Skeletal muscle tissue (tissue), 3 donors: ENCODE measurements at regions not wholly inside any gene's neighbourhood (a gene's known extent, or its start where the extent isn't known, plus 50 kb on each side); places are given as distances from the start of the nearest gene placed in this dataset.
"Not testable (repeated sequence)": the region's sequence is repeated elsewhere in the genome, so short reads cannot be mapped to it uniquely, and the experiment has no call there.

Experiments used
- H3K27ac ChIP-seq: one replicate; pipeline ENCODE4 v1.7.0; 2013; ENCODE audit warnings: mild to moderate bottlenecking, low read depth, low read length, inconsistent platforms
- H3K27me3 ChIP-seq, 3 donors: one replicate each; pipeline ENCODE4 v1.7.0; 2013; ENCODE audit warnings: low read length in 3 of 3; ENCODE audit not compliant: control insufficient read depth in 3 of 3, insufficient read depth in 3 of 3
- H3K36me3 ChIP-seq, 3 donors: one replicate each; pipeline ENCODE4 v1.7.0; 2013; ENCODE audit warnings: low read length in 3 of 3; ENCODE audit not compliant: control insufficient read depth in 3 of 3, insufficient read depth in 3 of 3
- H3K4me1 ChIP-seq, 3 donors: one replicate each; pipeline ENCODE4 v1.7.0; 2013; ENCODE audit warnings: low read length in 3 of 3, mild to moderate bottlenecking in 3 of 3; ENCODE audit not compliant: control insufficient read depth in 3 of 3, insufficient read depth in 3 of 3
- H3K4me3 ChIP-seq, 3 donors: one replicate each; pipeline ENCODE4 v1.7.0; 2013; ENCODE audit warnings: low read length in 3 of 3
- H3K9ac ChIP-seq, 3 donors: one replicate each; pipeline ENCODE4 v1.7.0; 2013; ENCODE audit warnings: low read length in 3 of 3, mild to moderate bottlenecking in 3 of 3, moderate library complexity in 2 of 3, low read depth in 1 of 3
- H3K9me3 ChIP-seq, 3 donors: one replicate each; pipeline ENCODE4 v1.7.0; 2013; ENCODE audit warnings: low read length in 3 of 3; ENCODE audit not compliant: control insufficient read depth in 3 of 3
- donor health status: Osteomylitis.

DNA sequence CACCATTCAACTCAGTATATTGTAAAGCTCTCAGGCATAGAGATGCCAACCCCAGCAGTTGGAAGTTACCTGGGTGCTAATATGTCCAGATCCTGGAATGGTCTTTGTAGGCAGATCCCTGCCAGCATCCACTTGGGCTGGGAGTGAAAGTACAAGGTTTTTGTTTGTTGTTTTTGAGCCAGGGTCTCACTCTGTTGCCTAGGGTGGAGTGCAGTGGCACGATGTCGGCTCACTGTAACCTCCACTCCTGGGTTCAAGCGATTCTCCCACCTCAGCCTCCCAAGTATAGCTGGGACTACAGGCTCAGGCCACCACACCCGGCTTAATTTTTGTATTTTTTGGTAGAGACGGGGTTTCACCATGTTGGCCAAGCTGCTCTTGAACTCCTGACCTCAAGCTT, 177.6 kb downstream of the IRF8 start:
- peaks cover 50 to 72% (median 55%) of the 10 kb centered on the region in 3 donors for H3K27me3 ChIP-seq
- H3K9me3 ChIP-seq: no peaks in the 10 kb centered on the region
- H3K4me1 ChIP-seq: no peaks in the 10 kb centered on the region
- no peak overlapping the region for H3K27ac ChIP-seq
- H3K36me3 ChIP-seq: no peaks in the 10 kb centered on the region
- no peak overlapping the region for H3K4me3 ChIP-seq
- no peak overlapping the region for H3K9ac ChIP-seq

DNA sequence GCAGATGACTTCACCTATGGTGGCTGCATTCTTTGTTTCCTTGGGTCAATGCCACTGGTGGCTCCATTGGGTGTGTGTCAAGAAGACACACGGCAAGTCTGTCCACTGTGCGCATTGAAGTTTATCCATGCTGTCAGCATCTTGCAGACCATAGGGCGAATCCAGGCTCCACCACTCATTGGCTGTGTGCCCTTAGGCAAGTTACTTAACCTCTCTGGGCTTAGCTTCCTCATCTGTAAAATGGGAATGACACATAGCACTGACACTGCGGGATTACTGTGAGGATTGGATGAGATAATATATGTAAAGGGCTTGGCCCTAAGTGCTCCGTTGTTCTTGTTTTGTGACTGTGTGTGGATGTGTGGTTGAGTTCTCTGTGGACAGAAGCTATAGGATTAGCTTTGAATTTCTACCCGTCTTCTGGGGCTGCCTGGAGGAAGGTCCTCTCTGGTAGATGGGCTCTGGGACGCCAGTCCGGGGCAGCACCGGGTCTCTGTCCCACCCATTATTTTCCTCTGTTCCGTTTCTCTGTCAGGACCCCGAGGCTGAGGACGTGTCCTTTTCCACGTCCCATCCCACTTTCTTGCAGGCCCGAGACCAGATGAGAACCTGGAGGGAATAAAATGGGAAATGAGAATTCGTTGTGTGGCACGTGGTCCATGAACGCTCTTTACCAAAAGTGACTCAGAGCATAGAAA, 178.4 kb downstream of the IRF8 start:
- no peaks in the 10 kb centered on the region for H3K36me3 ChIP-seq
- H3K9me3 ChIP-seq: no peaks in the 10 kb centered on the region
- H3K27me3 ChIP-seq: peaks cover 51 to 71% (median 53%) of the 10 kb centered on the region in 3 donors
- H3K27ac ChIP-seq: no peak overlapping the region
- H3K9ac ChIP-seq: no peak overlapping the region
- H3K4me3 ChIP-seq: no peak overlapping the region
- no peaks in the 10 kb centered on the region for H3K4me1 ChIP-seq

DNA sequence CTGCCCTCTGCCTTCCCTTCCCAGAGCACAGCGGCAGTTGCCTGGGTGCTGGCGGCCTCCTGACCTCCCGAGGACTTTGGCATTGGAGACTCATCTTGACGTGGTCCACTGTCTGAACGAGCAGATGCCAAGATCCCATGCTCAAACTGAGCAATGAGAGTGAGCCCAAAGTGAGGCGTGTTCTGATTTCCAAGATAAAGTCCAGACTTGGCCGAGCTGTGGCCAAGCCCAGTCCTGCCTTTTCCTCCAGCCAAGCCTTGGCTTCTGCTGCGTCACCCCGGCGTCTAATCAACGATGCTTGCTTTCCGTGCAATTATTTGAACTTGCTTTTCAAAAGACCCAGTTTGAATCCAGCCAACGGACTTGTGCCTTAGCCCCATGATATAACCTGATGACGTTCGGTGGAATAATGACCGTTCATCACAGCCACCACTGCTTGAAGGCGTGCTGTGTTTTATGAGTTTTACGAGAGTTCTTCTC, 179.2 kb downstream of the IRF8 start:
- H3K27ac ChIP-seq: no peak overlapping the region
- no peaks in the 10 kb centered on the region for H3K4me1 ChIP-seq

DNA sequence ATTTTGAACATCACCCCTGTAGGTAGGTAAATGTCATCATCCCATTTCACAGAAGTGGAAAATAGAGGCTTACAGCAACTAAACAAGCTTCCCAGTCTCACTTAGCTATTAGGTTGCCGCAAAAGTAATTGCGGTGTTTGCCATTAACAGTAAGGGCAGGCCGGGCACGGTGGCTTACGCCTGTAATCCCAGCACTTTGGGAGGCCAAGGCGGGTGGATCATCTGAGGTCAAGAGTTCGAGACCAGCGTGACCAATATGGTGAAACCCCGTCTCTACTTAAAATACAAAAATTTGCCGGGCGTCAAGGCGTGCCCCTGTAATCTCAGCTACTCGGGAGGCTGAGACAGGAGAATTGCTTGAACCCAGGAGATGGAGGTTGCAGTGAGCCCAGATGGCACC, 179.7 kb downstream of the IRF8 start:
- not testable (repeated sequence) for H3K9ac ChIP-seq, H3K27ac ChIP-seq, H3K4me3 ChIP-seq, H3K9me3 ChIP-seq, H3K36me3 ChIP-seq, H3K4me1 ChIP-seq
- peaks cover 52 to 71% (median 57%) of the 10 kb centered on the region in 3 donors for H3K27me3 ChIP-seq

More for the DNA sequence above, 179.2 kb downstream of the IRF8 start:
- H3K4me3 ChIP-seq: no peak overlapping the region
- H3K9me3 ChIP-seq: no peaks in the 10 kb centered on the region
- peaks cover 54 to 72% (median 56%) of the 10 kb centered on the region in 3 donors for H3K27me3 ChIP-seq
- H3K9ac ChIP-seq: no peak overlapping the region
- no peaks in the 10 kb centered on the region for H3K36me3 ChIP-seq

DNA sequence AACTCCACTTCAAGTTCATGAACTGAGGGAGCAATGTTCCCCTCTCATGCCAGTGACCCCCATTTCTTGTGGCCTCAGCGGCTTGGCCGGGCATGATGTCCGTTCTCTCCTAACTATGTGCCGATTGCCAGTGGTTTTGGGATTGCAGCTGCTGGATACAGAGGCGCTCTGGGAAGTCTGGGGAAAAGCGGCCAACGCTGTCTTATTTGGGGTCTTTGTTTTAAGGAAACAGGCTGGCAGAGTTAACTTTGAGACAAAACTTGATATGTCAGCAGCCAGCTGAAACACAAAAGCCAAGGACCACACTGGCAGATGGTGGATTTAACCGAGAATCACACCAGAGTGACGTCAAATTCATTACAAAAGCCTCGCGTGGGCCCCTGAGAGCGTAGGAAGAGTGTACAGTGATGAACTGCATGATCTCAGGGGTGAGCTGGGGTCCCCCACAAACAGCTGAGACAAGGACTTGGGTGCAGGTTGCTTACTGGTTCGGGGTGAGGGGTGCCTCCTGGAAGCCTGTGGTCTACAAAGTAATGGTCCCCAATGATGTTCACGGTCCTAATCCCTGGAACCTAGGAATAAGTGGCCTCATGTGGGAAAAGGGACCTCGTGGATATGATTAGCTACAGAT, 180.4 kb downstream of the IRF8 start:
- no peaks in the 10 kb centered on the region for H3K36me3 ChIP-seq
- peaks cover 48 to 67% (median 54%) of the 10 kb centered on the region in 3 donors for H3K27me3 ChIP-seq

DNA sequence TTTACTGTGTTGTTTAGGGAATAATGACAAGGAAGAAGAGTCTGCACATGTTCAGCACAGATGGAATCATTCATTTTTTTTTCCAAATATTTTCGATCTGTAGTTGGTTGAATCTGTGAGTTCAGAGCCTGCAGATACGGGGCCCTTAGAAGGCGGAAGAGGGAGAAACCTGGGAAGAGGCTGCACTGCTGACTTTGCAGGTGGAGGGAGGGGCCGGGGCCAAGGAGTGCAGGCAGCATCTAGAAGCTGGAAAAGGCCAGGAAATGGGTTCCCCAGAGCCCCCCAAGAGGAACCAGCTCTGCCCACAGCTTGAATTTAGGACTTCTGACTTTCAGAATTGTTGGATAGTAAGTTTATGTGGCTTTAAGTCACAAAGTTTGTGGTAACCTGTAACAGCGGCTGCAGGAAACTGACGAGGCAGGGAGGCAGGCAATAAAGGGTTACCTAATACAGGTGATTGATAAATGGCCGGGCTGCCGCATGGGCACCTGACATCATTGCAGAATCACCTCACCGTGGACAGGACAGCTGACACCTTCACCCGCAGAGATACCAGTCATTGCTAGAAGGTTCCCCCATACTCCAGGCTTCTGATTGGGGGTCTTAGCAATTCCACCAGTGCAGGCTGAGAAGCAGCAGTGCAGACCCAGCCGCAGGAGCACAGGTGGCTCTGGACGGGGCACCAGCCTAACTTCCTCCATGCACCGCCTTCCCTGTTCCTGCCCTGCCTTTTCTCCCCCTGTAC, 181.3 kb downstream of the IRF8 start:
- H3K36me3 ChIP-seq: no peaks in the 10 kb centered on the region
- peaks cover 45 to 60% (median 58%) of the 10 kb centered on the region in 3 donors for H3K27me3 ChIP-seq
- H3K4me3 ChIP-seq: no peak overlapping the region
- no peak overlapping the region for H3K27ac ChIP-seq
- H3K4me1 ChIP-seq: no peaks in the 10 kb centered on the region
- H3K9me3 ChIP-seq: no peaks in the 10 kb centered on the region
- H3K9ac ChIP-seq: no peak overlapping the region

More for the DNA sequence above, 180.4 kb downstream of the IRF8 start:
- Histone ChIP-seq H3K27ac (no peak overlapping the region), H3K9me3 (no peaks in the 10 kb centered on the region), H3K9ac (no peak overlapping the region), H3K4me1 (no peaks in the 10 kb centered on the region), H3K4me3 (no peak overlapping the region)

DNA sequence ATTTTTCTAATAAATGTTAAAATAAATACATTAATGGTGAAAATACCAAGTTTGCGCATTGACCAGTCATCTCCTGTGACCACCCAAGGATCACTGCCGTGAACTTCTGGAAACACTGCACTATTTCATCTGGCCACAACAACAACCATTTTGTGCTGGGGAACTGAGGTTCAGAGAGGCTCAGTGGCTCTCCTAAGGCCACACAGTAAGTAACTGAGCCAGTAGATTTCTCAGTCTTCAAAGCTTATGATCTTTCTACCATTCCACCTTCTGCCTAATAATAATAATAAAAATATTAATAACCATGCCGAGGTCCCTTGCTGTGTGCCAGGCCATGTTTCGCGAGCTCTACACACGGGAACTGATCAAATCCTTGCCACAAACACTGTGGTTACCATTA, 182.0 kb downstream of the IRF8 start:
- no peak overlapping the region for H3K9ac ChIP-seq
- H3K27ac ChIP-seq: no peak overlapping the region
- no peaks in the 10 kb centered on the region for H3K9me3 ChIP-seq
- H3K27me3 ChIP-seq: peaks cover 40 to 59% (median 59%) of the 10 kb centered on the region in 3 donors
- H3K4me1 ChIP-seq: no peaks in the 10 kb centered on the region
- H3K4me3 ChIP-seq: no peak overlapping the region
- H3K36me3 ChIP-seq: no peaks in the 10 kb centered on the region

DNA sequence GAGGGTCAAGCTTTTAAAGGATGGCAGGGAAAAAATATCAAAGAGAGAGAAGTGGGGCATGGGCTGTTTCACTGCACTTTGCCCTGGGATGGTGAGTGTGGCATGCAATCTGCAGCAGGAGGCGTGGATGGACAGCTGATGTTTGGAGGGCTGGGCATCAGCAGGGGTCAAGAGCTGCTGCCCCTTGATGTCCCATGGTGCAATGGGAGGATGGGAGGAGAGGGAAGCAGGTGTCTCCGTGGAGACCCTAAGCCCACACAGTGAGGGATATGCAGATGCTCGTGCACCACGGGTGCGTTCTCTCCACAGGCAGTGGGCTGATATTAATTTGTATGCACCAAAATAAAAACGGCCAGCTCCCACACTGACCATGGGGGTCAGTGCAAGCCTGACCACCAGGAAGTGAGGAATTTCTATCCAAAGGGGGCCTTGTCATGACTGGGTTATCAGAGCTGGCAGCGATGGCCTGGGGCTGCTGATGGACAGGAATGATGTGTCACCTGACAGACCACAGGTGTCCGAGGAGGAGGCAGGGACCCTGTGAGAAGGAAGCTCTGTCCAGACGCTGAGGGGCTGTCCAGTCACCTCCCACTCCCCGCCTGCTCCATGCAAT, 183.6 kb downstream of the IRF8 start:
- Histone ChIP-seq H3K27ac (no peak overlapping the region), H3K4me3 (no peak overlapping the region), H3K36me3 (no peaks in the 10 kb centered on the region), H3K9me3 (no peaks in the 10 kb centered on the region), H3K9ac (no peak overlapping the region), H3K27me3 (peaks cover 28 to 57% (median 50%) of the 10 kb centered on the region in 3 donors), H3K4me1 (no peaks in the 10 kb centered on the region)

DNA sequence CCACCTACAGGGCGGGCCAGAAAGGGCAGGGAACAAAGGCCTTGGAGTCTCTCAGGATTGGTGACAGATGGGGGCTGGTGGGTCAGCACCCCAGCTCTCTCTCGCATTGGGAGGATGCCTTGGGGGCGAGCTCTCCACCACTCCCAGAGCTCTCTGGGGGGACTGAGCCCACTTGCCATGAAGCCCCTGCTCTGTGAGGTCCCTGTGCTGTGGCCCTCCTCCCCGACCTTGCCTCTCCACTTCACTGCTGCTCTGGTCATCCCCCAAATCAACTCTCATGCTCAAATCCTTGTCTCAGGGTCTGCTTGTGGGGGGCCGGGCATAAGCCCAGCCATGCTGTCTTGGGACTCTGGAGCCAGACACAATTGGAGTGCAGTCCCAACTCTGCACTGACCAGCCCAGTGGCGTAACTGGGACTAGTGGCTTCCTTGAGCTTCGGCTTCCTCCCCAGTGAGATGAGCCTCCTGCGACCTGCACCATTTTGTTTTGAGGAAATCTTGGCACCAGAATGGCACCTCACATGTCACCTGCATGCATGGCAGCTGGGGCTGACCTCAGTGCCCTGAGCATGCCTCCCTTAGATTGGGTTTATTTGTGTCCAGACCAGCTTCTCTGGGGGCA, 184.5 kb downstream of the IRF8 start:
- H3K27ac ChIP-seq: no peak overlapping the region
- no peak overlapping the region for H3K4me3 ChIP-seq
- no peaks in the 10 kb centered on the region for H3K4me1 ChIP-seq
- peaks cover 22 to 56% (median 46%) of the 10 kb centered on the region in 3 donors for H3K27me3 ChIP-seq
- H3K36me3 ChIP-seq: no peaks in the 10 kb centered on the region
- H3K9me3 ChIP-seq: no peaks in the 10 kb centered on the region
- H3K9ac ChIP-seq: no peak overlapping the region
